Endothelial cell of umbilical vein (primary cell): ENCODE measurements at regions not wholly inside any gene's neighbourhood (a gene's known extent, or its start where the extent isn't known, plus 50 kb on each side); places are given as distances from the start of the nearest gene placed in this dataset.

ENCODE experiments used
- BruUV-seq: library from RNA; stranded (reverse); fragments of 400-500 nt; replicated peaks from 2 replicates; lab custom pipeline; 2021; lab: Mats Ljungman, UMichigan
- CTCF ChIA-PET: fragments of 300-600, 350-600 bp; sonication (Branson Sonifier 250); formaldehyde crosslinking; loops from one replicate; lab custom pipeline; 2021; ENCODE audit warnings: antibody characterized with exemption, inconsistent platforms; lab: Charles Lee
- POLR2A ChIA-PET: fragments of 300-600, 350-600 bp; sonication (Branson Sonifier 250); formaldehyde crosslinking; loops from one replicate; lab custom pipeline; 2021; ENCODE audit warnings: antibody characterized with exemption, inconsistent platforms; lab: Charles Lee
- DNase-seq: peaks from one replicate; pipeline ENCODE4 v3.0.0-alpha.2; 2011; ENCODE audit warnings: low read depth, low spot score
- FAIRE-seq: peaks from 2 replicates; lab custom pipeline; 2011; peaks lifted over from hg19 to GRCh38; lab: Jason Lieb, UNC
- H2AFZ ChIP-seq: 2 replicates; pipeline ENCODE4 v1.6.0; 2012; ENCODE audit warnings: low read depth, low read length, control low read depth, inconsistent platforms
- H3K27ac ChIP-seq: 2 replicates; pipeline ENCODE4 v1.5.1; 2011; ENCODE audit warnings: low read depth, mild to moderate bottlenecking, control low read depth, low read length, moderate library complexity; ENCODE audit not compliant: insufficient read depth
- H3K27me3 ChIP-seq, 2 experiments: 2 replicates each; pipeline versions ENCODE4 v1.6.0 to v1.6.1; 2011; ENCODE audit warnings: low read length in 2 of 2, mixed read lengths in 1 of 2; ENCODE audit not compliant: control insufficient read depth in 2 of 2, insufficient read depth in 2 of 2
- H3K36me3 ChIP-seq, 2 experiments: 2 replicates in 1 of 2; 3 replicates in 1 of 2; pipeline ENCODE4 v1.5.1; 2011; ENCODE audit warnings: low read length in 2 of 2, mild to moderate bottlenecking in 1 of 2, moderate library complexity in 1 of 2; ENCODE audit not compliant: control insufficient read depth in 2 of 2, insufficient read depth in 2 of 2; ENCODE audit errors: extremely low read depth in 1 of 2
- H3K4me1 ChIP-seq: 3 replicates; pipeline ENCODE4 v1.5.1; 2011; ENCODE audit warnings: mild to moderate bottlenecking, low read length; ENCODE audit not compliant: control insufficient read depth, insufficient read depth; ENCODE audit errors: extremely low read depth
- H3K4me2 ChIP-seq: 2 replicates; pipeline ENCODE4 v1.6.1; 2011; ENCODE audit warnings: low read length, control low read depth, mixed read lengths; ENCODE audit not compliant: insufficient read depth
- H3K4me3 ChIP-seq, 3 experiments: fragments of 200-600 bp in 1 of 3; sonication (generic), shearing (Covaris generic) in 1 of 3; replicated peaks in 1 of 3; 2 replicates each; pipeline ENCODE4 v1.5.1; 2011 to 2016; ENCODE audit warnings: control low read depth in 3 of 3, low read length in 3 of 3, mild to moderate bottlenecking in 2 of 3, inconsistent platforms in 1 of 3, low read depth in 1 of 3, moderate library complexity in 1 of 3; ENCODE audit not compliant: insufficient read depth in 1 of 3
- H3K79me2 ChIP-seq: 2 replicates; pipeline ENCODE4 v1.6.0; 2012; ENCODE audit warnings: low read length, inconsistent platforms; ENCODE audit not compliant: control insufficient read depth, insufficient read depth
- H3K9ac ChIP-seq: replicated peaks from 2 replicates; pipeline ENCODE3; 2011; ENCODE audit warnings: low read length, control low read depth; ENCODE audit not compliant: insufficient read depth; ENCODE audit errors: extremely low read depth
- H3K9me1 ChIP-seq: replicated peaks from 3 replicates; pipeline ENCODE4 v1.6.0; 2011; ENCODE audit warnings: mild to moderate bottlenecking, low read length; ENCODE audit not compliant: control insufficient read depth, insufficient read depth; ENCODE audit errors: extremely low read depth
- H3K9me3 ChIP-seq: replicated peaks from 2 replicates; pipeline ENCODE4 v1.5.1; 2012; ENCODE audit warnings: low read length, inconsistent platforms; ENCODE audit not compliant: control insufficient read depth, insufficient read depth
- H4K20me1 ChIP-seq: replicated peaks from 2 replicates; pipeline ENCODE3; 2011; ENCODE audit warnings: mild to moderate bottlenecking, low read length; ENCODE audit not compliant: control insufficient read depth, insufficient read depth; ENCODE audit errors: extremely low read depth
- CTCF ChIP-seq, 2 donors: IDR thresholded peaks; 1 replicate in 1 of 2; 2 replicates in 1 of 2; pipeline ENCODE4 v1.5.1; 2011; ENCODE audit warnings: low read length in 2 of 2, mild to moderate bottlenecking in 2 of 2, moderate library complexity in 2 of 2, control low read depth in 1 of 2, inconsistent platforms in 1 of 2, low read depth in 1 of 2; ENCODE audit not compliant: insufficient read depth in 1 of 2; ENCODE audit errors: extremely low read depth in 1 of 2
- EZH2 ChIP-seq: IDR thresholded peaks from 2 replicates; pipeline ENCODE4 v1.6.1; 2012; ENCODE audit warnings: borderline replicate concordance, low read depth, mild to moderate bottlenecking, moderate library complexity, low read length, inconsistent platforms; ENCODE audit not compliant: severe bottlenecking
- FOS ChIP-seq: IDR thresholded peaks from 2 replicates; pipeline ENCODE4 v1.6.1; 2011; ENCODE audit warnings: mild to moderate bottlenecking, low read length, moderate library complexity, borderline replicate concordance; ENCODE audit not compliant: insufficient read depth
- GATA2 ChIP-seq: IDR thresholded peaks from 2 replicates; pipeline ENCODE4 v1.7.0; 2011; ENCODE audit warnings: low read depth, mild to moderate bottlenecking, moderate library complexity, mixed read lengths, low read length; ENCODE audit not compliant: insufficient read length, insufficient read depth
- JUN ChIP-seq: IDR thresholded peaks from 2 replicates; pipeline ENCODE4 v1.6.1; 2011; ENCODE audit warnings: borderline replicate concordance, low read depth; ENCODE audit not compliant: insufficient read length, insufficient read depth
- MAX ChIP-seq: IDR thresholded peaks from 2 replicates; pipeline ENCODE4 v1.6.1; 2011; ENCODE audit not compliant: insufficient read depth, insufficient read length
- MYC ChIP-seq: IDR thresholded peaks from one replicate; pipeline ENCODE4 v1.6.1; 2011; ENCODE audit warnings: mild to moderate bottlenecking, low read depth, low read length
- POLR2A ChIP-seq: IDR thresholded peaks from 2 replicates; pipeline ENCODE4 v1.6.1; 2012; ENCODE audit warnings: low read depth, mild to moderate bottlenecking, control low read depth, low read length
- POLR2AphosphoS5 ChIP-seq: IDR thresholded peaks from 2 replicates; pipeline ENCODE4 v1.6.1; 2012; ENCODE audit warnings: low read depth, mild to moderate bottlenecking, control low read depth, low read length, moderate library complexity; ENCODE audit not compliant: insufficient read depth
- dilution Hi-C: fragments of 300-500 bp; cut with MboI; formaldehyde crosslinking; loops from one replicate; pipeline ENCODE4 v1.15.0; 2019; ENCODE audit warnings: low sequenced_read_pairs; ENCODE audit not compliant: extremely low pct_ligation_motif_present
- intact Hi-C: fragments of 100-400 bp; cut with micrococcal nuclease; formaldehyde crosslinking; loops from one replicate; pipeline ENCODE4 v1.10.0; 2022

GRCh38 chr1:118827636-118828035 is 160.5 kb downstream of the TBX15 start:
- POLR2A ChIA-PET, result no interaction called here
- intact Hi-C loops, result no loop called here

More at GRCh38 chr1:118827636-118828035, 160.5 kb downstream of the TBX15 start:
- Histone ChIP-seq H3K4me3 (no peak overlapping the region), H3K4me1 (no peaks in the 10 kb centered on the region), H3K9me1 (no peaks in the 10 kb centered on the region), H3K27me3 (no peaks in the 10 kb centered on the region), H2AFZ (no peak overlapping the region), H3K9ac (no peak overlapping the region), H3K36me3 (no peaks in the 10 kb centered on the region), H3K27ac (no peak overlapping the region), H3K4me2 (no peak overlapping the region), H3K79me2 (no peaks in the 10 kb centered on the region), H4K20me1 (no peaks in the 10 kb centered on the region), H3K9me3 (peaks cover 2% of the 10 kb centered on the region)
- FAIRE-seq (no peak), DNase-seq (no peak)
- dilution Hi-C loops, result no loop called here
- BruUV-seq, result no TSS peak
- CTCF ChIA-PET, result no interaction called here
- TF ChIP-seq EZH2, result no peak
- TF ChIP-seq FOS, result no peak
- TF ChIP-seq MAX, result no peak
- TF ChIP-seq MYC, result no peak
- no peak for TF ChIP-seq GATA2
- no peak for TF ChIP-seq CTCF (IDR thresholded peaks at IDR 0.05; ENCODE audit: extremely low read depth in 1 of 2, insufficient read depth in 1 of 2, low read depth in 1 of 2, low read length in 2 of 2)
- TF ChIP-seq POLR2A, result no peak
- no peak for TF ChIP-seq POLR2AphosphoS5
- TF ChIP-seq JUN, result no peak
